ENCODE measurements at regions not wholly inside any gene's neighbourhood (a gene's known extent, or its start where the extent isn't known, plus 50 kb on each side); places are given as distances from the start of the nearest gene placed in this dataset.

DNA sequence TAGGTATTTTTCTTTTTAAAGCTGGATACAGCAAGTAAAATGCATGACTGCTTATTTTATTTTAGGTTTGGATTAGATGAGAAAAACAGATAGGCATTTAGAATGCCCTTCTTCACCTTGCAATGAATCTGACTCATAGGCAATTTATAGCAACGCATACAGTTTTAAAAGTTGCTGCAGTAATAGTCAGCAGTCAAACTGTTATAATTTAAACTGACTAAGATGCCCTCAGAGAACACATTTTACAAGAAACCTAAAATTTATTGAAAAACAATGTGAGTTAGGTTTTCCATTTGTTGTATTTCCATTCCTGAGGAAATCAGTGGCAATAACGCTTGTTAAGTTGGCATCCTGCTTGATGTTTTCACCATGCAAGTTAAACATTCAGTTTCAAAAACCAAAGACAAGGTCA lies 1128.2 kb upstream of the PCDH9 start:
- TF ChIP-seq, protein P1, sequence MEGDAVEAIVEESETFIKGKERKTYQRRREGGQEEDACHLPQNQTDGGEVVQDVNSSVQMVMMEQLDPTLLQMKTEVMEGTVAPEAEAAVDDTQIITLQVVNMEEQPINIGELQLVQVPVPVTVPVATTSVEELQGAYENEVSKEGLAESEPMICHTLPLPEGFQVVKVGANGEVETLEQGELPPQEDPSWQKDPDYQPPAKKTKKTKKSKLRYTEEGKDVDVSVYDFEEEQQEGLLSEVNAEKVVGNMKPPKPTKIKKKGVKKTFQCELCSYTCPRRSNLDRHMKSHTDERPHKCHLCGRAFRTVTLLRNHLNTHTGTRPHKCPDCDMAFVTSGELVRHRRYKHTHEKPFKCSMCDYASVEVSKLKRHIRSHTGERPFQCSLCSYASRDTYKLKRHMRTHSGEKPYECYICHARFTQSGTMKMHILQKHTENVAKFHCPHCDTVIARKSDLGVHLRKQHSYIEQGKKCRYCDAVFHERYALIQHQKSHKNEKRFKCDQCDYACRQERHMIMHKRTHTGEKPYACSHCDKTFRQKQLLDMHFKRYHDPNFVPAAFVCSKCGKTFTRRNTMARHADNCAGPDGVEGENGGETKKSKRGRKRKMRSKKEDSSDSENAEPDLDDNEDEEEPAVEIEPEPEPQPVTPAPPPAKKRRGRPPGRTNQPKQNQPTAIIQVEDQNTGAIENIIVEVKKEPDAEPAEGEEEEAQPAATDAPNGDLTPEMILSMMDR (IDR thresholded peaks at IDR 0.05) = no peak
- no peak for TF ChIP-seq POLR2A (IDR thresholded peaks at IDR 0.05)
